ENCODE measurements at regions not wholly inside any gene's neighbourhood (a gene's known extent, or its start where the extent isn't known, plus 50 kb on each side); places are given as distances from the start of the nearest gene placed in this dataset.

DNA sequence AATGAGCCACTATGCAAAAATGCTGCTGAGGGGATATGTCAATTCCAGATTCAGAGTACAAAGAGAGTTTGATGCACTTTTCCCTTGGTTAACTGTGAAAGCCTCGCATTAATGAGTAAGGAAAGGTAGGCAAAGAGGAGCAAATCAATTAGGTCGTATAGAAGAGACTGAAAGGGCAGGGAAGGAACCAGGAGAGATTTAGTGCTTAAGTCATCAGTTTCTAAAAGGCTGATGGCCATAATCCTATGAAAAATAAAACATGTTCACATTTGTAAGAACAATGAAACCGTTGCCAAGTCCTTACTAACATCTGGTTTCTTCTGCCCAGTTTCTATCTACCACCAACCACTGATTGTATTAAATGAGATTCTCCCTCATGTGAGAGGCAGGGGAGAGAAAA, 118.4 kb upstream of the PALMD start:
- DNase-seq (ENCODE audit: low read depth): no peak
- TF ChIP-seq CTCF (IDR thresholded peaks at IDR 0.05; ENCODE audit: low read length, missing control alignments): no peak
- H3K4me3 ChIP-seq (replicated peaks; ENCODE audit: low read depth, low read length): no peak overlapping the region

DNA sequence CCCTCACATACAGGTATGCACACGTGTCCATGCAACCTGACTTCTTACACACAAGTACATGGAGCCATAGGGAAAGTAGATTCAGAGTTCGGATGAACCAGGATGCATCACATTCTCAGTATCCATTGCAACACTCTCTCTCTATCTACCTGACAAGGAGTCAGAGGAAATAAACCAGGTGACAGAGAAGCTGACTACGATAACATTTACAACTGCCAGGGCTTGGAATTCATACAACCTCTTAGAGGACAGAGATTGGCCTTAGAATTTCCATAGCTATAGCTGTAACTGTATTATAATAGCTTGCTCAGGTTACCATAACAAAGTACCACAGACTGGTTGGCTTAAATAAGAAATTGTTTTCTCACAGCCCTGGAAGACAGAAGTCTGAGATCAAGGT, 116.9 kb upstream of the PALMD start:
- DNase-seq (ENCODE audit: low read depth): no peak
- no peak for TF ChIP-seq CTCF (IDR thresholded peaks at IDR 0.05; ENCODE audit: low read length, missing control alignments)
- no peak overlapping the region for H3K4me3 ChIP-seq (replicated peaks; ENCODE audit: low read depth, low read length)

- no peak for TF ChIP-seq CTCF (IDR thresholded peaks at IDR 0.05; ENCODE audit: low read length, missing control alignments)
- DNase-seq (ENCODE audit: low read depth): no peak
- no peak overlapping the region for H3K4me3 ChIP-seq (replicated peaks; ENCODE audit: low read depth, low read length)
Observed at GRCh38 chr1:99531578-99532275, 114.2 kb upstream of the PALMD start.

DNA sequence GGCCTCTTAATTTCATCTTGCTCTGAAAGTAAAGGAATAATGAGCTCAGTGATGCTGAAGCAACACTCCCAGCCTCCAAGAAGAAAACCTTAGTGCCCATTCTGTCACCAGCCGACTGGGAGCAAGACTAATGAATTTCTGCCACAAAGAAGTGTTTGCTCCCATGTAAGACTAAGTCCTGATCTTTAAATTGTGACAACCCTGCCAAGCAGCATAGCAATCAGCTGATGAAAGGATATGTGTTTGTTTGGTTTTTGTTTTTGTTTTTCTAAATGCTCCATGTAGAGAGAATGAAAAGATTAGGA, 113.7 kb upstream of the PALMD start:
- H3K4me3 ChIP-seq (replicated peaks; ENCODE audit: low read depth, low read length): no peak overlapping the region
- no peak for DNase-seq (ENCODE audit: low read depth)
- no peak for TF ChIP-seq CTCF (IDR thresholded peaks at IDR 0.05; ENCODE audit: low read length, missing control alignments)

GRCh38 chr1:99533909-99534637, 111.8 kb upstream of the PALMD start:
- H3K4me3 ChIP-seq (replicated peaks; ENCODE audit: low read depth, low read length): no peak overlapping the region
- no peak for DNase-seq (ENCODE audit: low read depth)
- no peak for TF ChIP-seq CTCF (IDR thresholded peaks at IDR 0.05; ENCODE audit: low read length, missing control alignments)

DNA sequence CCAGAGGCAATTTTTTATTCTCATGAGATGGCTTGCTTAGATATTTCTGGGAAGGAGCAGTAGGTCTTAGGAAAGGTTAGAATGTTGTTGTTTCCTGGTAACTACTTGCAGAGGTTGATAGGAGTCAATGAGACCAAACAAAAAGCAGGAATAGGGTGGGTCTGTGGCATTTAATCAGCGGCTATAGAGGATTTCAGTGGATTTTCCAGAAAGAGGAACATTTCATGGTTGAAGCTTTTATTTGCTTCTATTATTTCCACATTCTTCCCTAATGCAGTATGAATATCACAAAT, 111.3 kb upstream of the PALMD start:
- no peak for DNase-seq (ENCODE audit: low read depth)
- no peak overlapping the region for H3K4me3 ChIP-seq (replicated peaks; ENCODE audit: low read depth, low read length)
- no peak for TF ChIP-seq CTCF (IDR thresholded peaks at IDR 0.05; ENCODE audit: low read length, missing control alignments)

Data from fibroblast of pulmonary artery (primary cell).